H1 (cell line): ENCODE measurements at regions not wholly inside any gene's neighbourhood (a gene's known extent, or its start where the extent isn't known, plus 50 kb on each side); places are given as distances from the start of the nearest gene placed in this dataset. TPM values are rescaled to one million over a fixed set of nuclear protein-coding genes. Genes with fewer than 3 reads are reported as not detected.
"Not testable (repeated sequence)": the region's sequence is repeated elsewhere in the genome, so short reads cannot be mapped to it uniquely, and the experiment has no call there.

Experiments
- CTCF ChIA-PET: fragments of 300-600 bp; sonication (Branson Sonifier 250); formaldehyde crosslinking; loops from one replicate; lab custom pipeline; 2021; ENCODE audit not compliant: partially characterized antibody; lab: Charles Lee
- POLR2A ChIA-PET: fragments of 300-600 bp; sonication (Branson Sonifier 250); formaldehyde crosslinking; loops from one replicate; lab custom pipeline; 2021; ENCODE audit warnings: inconsistent platforms; ENCODE audit not compliant: partially characterized antibody; lab: Charles Lee
- DNase-seq, 2 experiments: peaks; one replicate each; pipeline versions ENCODE4 v3.0.0 to v3.0.0-alpha.2; 2010 to 2022; ENCODE audit warnings: low spot score in 2 of 2, low read depth in 1 of 2, mixed read lengths in 1 of 2
- FAIRE-seq: peaks from 2 replicates; lab custom pipeline; 2011; peaks lifted over from hg19 to GRCh38; lab: Jason Lieb, UNC
- H2AFZ ChIP-seq: 2 replicates; pipeline ENCODE4 v1.8.1; 2012; ENCODE audit warnings: low read length, inconsistent platforms
- H2AK5ac ChIP-seq: 2 replicates; pipeline ENCODE4 v1.6.1; 2013; ENCODE audit warnings: low read depth, low read length
- H2BK120ac ChIP-seq: replicated peaks from 2 replicates; pipeline ENCODE3; 2013; ENCODE audit warnings: low read depth, low read length, inconsistent platforms
- H2BK12ac ChIP-seq: 2 replicates; pipeline ENCODE4 v1.6.1; 2013; ENCODE audit warnings: low read depth, low read length
- H2BK15ac ChIP-seq: 2 replicates; pipeline ENCODE4 v1.6.1; 2013; ENCODE audit warnings: low read length
- H2BK20ac ChIP-seq: 2 replicates; pipeline ENCODE4 v1.6.1; 2013; ENCODE audit warnings: low read length
- H2BK5ac ChIP-seq: 2 replicates; pipeline ENCODE4 v1.6.1; 2013; ENCODE audit warnings: low read depth, low read length
- H3K14ac ChIP-seq: 2 replicates; pipeline ENCODE4 v1.6.1; 2013; ENCODE audit warnings: inconsistent platforms; ENCODE audit not compliant: insufficient read length
- H3K18ac ChIP-seq: 2 replicates; pipeline ENCODE4 v1.6.1; 2013; ENCODE audit warnings: low read length; ENCODE audit errors: extremely low read depth
- H3K23ac ChIP-seq: 2 replicates; pipeline ENCODE4 v1.6.1; 2013; ENCODE audit warnings: inconsistent platforms; ENCODE audit not compliant: insufficient read length
- H3K23me2 ChIP-seq: 2 replicates; pipeline ENCODE4 v1.6.1; 2013; ENCODE audit warnings: low read depth, low read length
- H3K27ac ChIP-seq: 2 replicates; pipeline ENCODE4 v1.6.1; 2011; ENCODE audit warnings: low read depth, low read length, inconsistent platforms
- H3K27me3 ChIP-seq, 4 experiments: replicated peaks in 1 of 4; 1 replicate in 1 of 4; 2 replicates in 3 of 4; pipeline versions ENCODE4 v1.6.1 to v1.8.1; 2011 to 2013; ENCODE audit warnings: low read length in 3 of 4, mild to moderate bottlenecking in 3 of 4, inconsistent platforms in 2 of 4, mixed read lengths in 2 of 4, moderate library complexity in 1 of 4; ENCODE audit not compliant: control insufficient read depth in 3 of 4, insufficient read depth in 3 of 4; ENCODE audit errors: extremely low read depth in 1 of 4
- H3K36me3 ChIP-seq, 4 experiments: 2 replicates each; pipeline versions ENCODE4 v1.6.1 to v1.8.1; 2011 to 2013; ENCODE audit warnings: mild to moderate bottlenecking in 4 of 4, low read length in 3 of 4, moderate library complexity in 2 of 4, control low read depth in 1 of 4, inconsistent platforms in 1 of 4; ENCODE audit not compliant: insufficient read depth in 4 of 4, control insufficient read depth in 2 of 4
- H3K4ac ChIP-seq: replicated peaks from 2 replicates; pipeline ENCODE3; 2013; ENCODE audit warnings: low read length, low read depth, mixed read lengths, inconsistent platforms; ENCODE audit not compliant: insufficient read length
- H3K4me1 ChIP-seq, 4 experiments: replicated peaks in 1 of 4; 1 replicate in 1 of 4; 2 replicates in 3 of 4; pipeline versions ENCODE4 v1.6.1 to v1.8.1; 2011 to 2013; ENCODE audit warnings: low read length in 3 of 4, inconsistent platforms in 2 of 4, mixed read lengths in 1 of 4; ENCODE audit not compliant: insufficient read depth in 4 of 4, control insufficient read depth in 3 of 4
- H3K4me2 ChIP-seq, 2 experiments: 2 replicates each; pipeline versions ENCODE4 v1.6.1 to v1.8.1; 2011 to 2013; ENCODE audit warnings: low read depth in 2 of 2, low read length in 2 of 2, control low read depth in 1 of 2, inconsistent platforms in 1 of 2, mild to moderate bottlenecking in 1 of 2; ENCODE audit not compliant: insufficient read depth in 1 of 2
- H3K4me3 ChIP-seq, 4 experiments: fragments of 200-600, 300-600 bp in 1 of 4; sonication (generic), shearing (Covaris generic), sonication (Bioruptor Twin) in 1 of 4; 2 replicates each; pipeline versions ENCODE4 v1.5.1 to v1.8.1; 2011 to 2016; ENCODE audit warnings: low read length in 4 of 4, low read depth in 3 of 4, control low read depth in 2 of 4, inconsistent platforms in 2 of 4, mild to moderate bottlenecking in 2 of 4, mixed read lengths in 1 of 4, moderate library complexity in 1 of 4; ENCODE audit not compliant: insufficient read depth in 2 of 4; ENCODE audit errors: extremely low read depth in 1 of 4
- H3K56ac ChIP-seq: replicated peaks from 2 replicates; pipeline ENCODE3; 2013; ENCODE audit warnings: low read depth, mild to moderate bottlenecking, mixed read lengths, low read length, inconsistent platforms; ENCODE audit not compliant: insufficient read length
- H3K79me1 ChIP-seq: 2 replicates; pipeline ENCODE4 v1.6.1; 2013; ENCODE audit warnings: low read depth, low read length, control low read depth
- H3K79me2 ChIP-seq, 2 experiments: 2 replicates each; pipeline versions ENCODE4 v1.6.1 to v1.8.1; 2012 to 2013; ENCODE audit warnings: low read length in 2 of 2, mild to moderate bottlenecking in 2 of 2, inconsistent platforms in 1 of 2; ENCODE audit not compliant: insufficient read depth in 2 of 2, control insufficient read depth in 1 of 2
- H3K9ac ChIP-seq, 4 experiments: replicated peaks in 1 of 4; 1 replicate in 1 of 4; 2 replicates in 3 of 4; pipeline versions ENCODE4 v1.6.1 to v1.8.1; 2011 to 2013; ENCODE audit warnings: low read depth in 3 of 4, low read length in 3 of 4, control low read depth in 2 of 4, mild to moderate bottlenecking in 2 of 4, moderate library complexity in 2 of 4, inconsistent platforms in 1 of 4; ENCODE audit errors: extremely low read depth in 1 of 4
- H3K9me3 ChIP-seq, 2 experiments: 2 replicates each; pipeline versions ENCODE4 v1.6.1 to v1.8.1; 2012 to 2013; ENCODE audit warnings: mild to moderate bottlenecking in 2 of 2, moderate library complexity in 2 of 2, control low read depth in 1 of 2, inconsistent platforms in 1 of 2, low read depth in 1 of 2, low read length in 1 of 2, mixed read lengths in 1 of 2; ENCODE audit not compliant: insufficient read depth in 2 of 2
- H4K20me1 ChIP-seq, 2 experiments: replicated peaks in 1 of 2; 2 replicates each; pipeline versions ENCODE3 to v1.8.1; 2011 to 2013; ENCODE audit warnings: inconsistent platforms in 2 of 2, low read length in 2 of 2, mild to moderate bottlenecking in 1 of 2; ENCODE audit not compliant: insufficient read depth in 2 of 2, control insufficient read depth in 1 of 2
- H4K5ac ChIP-seq: 2 replicates; pipeline ENCODE4 v1.6.1; 2013; ENCODE audit warnings: low read length, low read depth, mixed read lengths, inconsistent platforms; ENCODE audit not compliant: insufficient read length
- H4K8ac ChIP-seq: 2 replicates; pipeline ENCODE4 v1.8.0; 2013; ENCODE audit warnings: mild to moderate bottlenecking, moderate library complexity, low read length, inconsistent platforms; ENCODE audit not compliant: insufficient read depth; ENCODE audit errors: extremely low read depth
- H4K91ac ChIP-seq: replicated peaks from 2 replicates; pipeline ENCODE3; 2013; ENCODE audit warnings: low read length, mixed read lengths, inconsistent platforms; ENCODE audit not compliant: insufficient read length
- WGBS, 2 experiments: shearing (Covaris generic) in 1 of 2; methylation state at CpG; one replicate each; pipeline versions ENCODE4 v1.1.6 to v1.1.7; 2013 to 2015; ENCODE audit warnings: low lambda C conversion rate in 2 of 2, mixed read lengths in 2 of 2, inconsistent platforms in 1 of 2, low coverage in 1 of 2, missing lambda C conversion rate in 1 of 2; ENCODE audit not compliant: insufficient replicate concordance in 2 of 2, insufficient coverage in 1 of 2, insufficient read length in 1 of 2; ENCODE audit errors: extremely low coverage in 1 of 2, missing lambda C conversion rate in 1 of 2; 5-methylcytosine and 5-hydroxymethylcytosine counted together
- small RNA-seq: library from polyadenylated mRNA; stranded (forward); fragments of <200 nt; extraction: miRNeasy Mini kit (QIAGEN cat#:217004); gene quantifications from one replicate; pipeline ENCODE3, GENCODE V24; 2013; ENCODE audit not compliant: insufficient read depth

- H3K4me2 ChIP-seq, H3K27me3 ChIP-seq, H4K8ac ChIP-seq, H2AK5ac ChIP-seq, H2BK20ac ChIP-seq, H3K9ac ChIP-seq, H2BK5ac ChIP-seq, H2BK12ac ChIP-seq, H3K18ac ChIP-seq, H3K14ac ChIP-seq, H3K23me2 ChIP-seq, H4K5ac ChIP-seq, H2BK15ac ChIP-seq, H3K23ac ChIP-seq, H3K4me1 ChIP-seq, H3K4me3 ChIP-seq, FAIRE-seq, POLR2A ChIA-PET, H3K79me1 ChIP-seq, H3K36me3 ChIP-seq, H3K27ac ChIP-seq, H4K91ac ChIP-seq, H2AFZ ChIP-seq, CTCF ChIA-PET, H3K4ac ChIP-seq, H3K9me3 ChIP-seq, DNase-seq, H2BK120ac ChIP-seq, H3K79me2 ChIP-seq, H4K20me1 ChIP-seq, H3K56ac ChIP-seq: not testable (repeated sequence)
- WGBS, 2 experiments = no CpG with 5 or more reads among the region's 3 CpGs
These were observed 271.0 kb downstream of the SPATA31A7 start for GRCh38 chr9:61460860-61461259.

Small RNAs in the stretch of these regions (small RNA-seq; reads per million reads assigned to genes)
- not detected for gene RN7SL462P
